T-helper 2 cell (primary cell): ENCODE measurements at regions not wholly inside any gene's neighbourhood (a gene's known extent, or its start where the extent isn't known, plus 50 kb on each side); places are given as distances from the start of the nearest gene placed in this dataset.

Experiments
- DNase-seq, 5 experiments: peaks; one replicate each; pipeline versions ENCODE4 v3.0.0 to v3.0.0-alpha.2; 2012 to 2022

DNA sequence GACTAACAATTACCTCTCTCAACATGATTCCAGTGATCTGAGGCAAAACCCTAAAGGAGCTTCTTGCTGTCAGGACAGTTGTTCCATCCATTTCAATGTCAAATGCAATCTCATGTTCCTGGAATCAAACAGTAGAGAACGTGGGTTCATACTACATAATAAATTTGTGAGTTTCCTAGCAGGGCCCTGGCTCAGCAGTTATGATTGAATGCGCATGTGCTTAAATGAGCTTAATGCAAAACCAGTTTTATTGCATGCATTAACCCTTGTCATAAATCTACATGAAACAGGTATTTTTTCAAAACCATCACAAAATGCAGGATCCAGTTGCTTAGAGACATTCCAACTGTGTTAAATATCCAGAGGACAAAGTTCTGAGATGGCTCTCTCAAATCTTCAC lies 225.4 kb upstream of the TMEM72 start:
- no peak for DNase-seq

DNA sequence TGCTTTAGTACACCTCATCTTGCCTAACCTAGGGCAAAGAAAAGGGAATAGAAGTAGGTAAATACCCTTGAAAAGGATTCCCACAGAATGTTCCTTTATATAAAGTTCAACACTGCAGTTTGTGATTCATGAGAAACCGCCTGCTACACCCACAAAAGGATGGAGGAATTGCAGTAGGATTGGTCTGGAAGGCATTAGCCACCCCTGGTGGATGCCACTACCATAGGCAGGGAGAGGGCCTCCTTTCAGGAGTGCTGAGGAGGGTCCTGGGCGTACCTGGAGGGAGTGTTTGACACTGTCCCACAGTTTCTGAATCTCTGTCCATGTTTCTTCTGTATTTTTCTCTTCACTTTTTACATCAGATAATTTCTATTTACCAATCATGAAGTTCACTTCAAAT lies 221.8 kb upstream of the TMEM72 start:
- no peak for DNase-seq

DNA sequence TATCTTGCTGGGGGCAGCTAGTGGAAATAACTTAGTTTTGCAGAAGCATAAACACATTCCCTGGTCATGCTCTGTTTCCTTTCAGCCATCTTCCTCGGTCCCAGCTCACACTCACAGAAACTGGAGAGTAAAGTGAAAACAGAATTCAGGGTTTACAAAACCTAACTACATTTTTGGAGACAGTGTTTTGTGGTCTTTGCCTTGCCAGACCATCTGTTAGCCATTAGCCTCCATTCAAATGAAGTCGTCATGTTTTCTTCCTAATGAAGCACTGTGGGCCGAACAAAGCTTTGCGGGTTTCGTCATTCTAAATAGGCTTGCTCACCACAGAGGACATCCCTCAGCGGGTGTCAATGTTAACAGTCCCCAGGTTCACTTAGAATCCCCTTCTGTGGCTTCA lies 214.6 kb upstream of the TMEM72 start:
- no peak for DNase-seq

- no peak for DNase-seq
These were observed 214.0 kb upstream of the TMEM72 start for GRCh38 chr10:44697116-44697515.

DNA sequence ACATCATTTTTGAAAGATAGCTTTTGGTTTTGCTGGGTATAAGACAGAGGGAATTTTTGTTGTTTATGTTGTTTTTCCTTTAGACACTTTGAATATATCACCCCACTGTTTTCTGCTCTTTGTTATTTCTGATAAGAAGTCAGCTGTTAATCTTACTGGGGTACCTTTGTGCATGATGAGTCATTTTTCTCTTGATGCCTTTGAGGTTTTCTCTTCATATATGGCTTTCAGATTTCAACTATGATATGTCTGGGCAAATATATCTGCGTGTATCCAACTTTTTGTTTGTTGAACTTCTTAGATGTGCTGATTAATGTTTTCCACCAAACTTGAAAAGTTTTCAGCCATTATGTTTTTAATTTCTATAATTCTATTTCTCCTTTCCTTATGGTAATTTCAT lies 208.6 kb upstream of the TMEM72 start:
- no peak for DNase-seq

DNA sequence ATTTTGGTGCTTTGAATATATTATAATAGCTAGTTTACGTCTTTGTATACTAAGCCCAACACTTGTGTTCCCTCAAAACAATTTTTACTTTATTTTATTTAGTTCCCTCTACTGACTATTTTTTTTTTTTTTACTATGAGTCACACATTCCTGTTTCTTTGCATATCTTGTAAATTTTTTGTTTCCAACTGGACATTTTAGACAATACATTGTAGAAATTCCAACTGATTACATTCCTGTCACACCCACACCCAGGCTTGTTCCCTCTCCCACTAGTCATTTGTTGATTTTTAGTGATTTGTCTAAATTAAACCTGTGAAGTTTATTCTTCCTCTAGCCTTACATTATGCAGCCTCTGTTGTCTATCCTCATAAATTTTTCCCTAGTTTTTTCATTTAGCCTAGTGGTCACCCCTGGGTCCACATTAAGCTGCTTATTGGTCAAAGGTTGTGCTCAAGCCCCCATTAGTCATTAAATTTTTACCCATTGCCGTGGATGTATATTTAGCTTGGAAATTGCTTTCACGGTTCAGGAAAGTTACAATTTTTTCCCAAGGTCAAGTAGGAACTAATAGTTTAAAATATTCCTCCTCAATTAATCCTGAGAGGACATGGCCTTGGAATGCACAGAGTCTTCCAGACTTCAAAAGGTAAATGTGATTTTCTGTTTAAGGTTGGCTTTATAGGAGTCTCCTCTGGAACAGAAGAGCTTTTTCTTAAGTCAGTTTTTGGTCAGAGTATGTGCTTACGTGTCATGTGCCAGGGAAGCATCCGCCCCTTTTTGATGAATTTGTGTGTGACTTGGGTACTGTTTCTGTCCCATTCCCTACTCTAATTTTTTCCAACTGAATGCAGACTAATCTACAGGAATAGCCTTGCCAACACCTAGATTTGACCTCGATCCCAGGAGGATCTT lies 207.6 kb upstream of the TMEM72 start:
- DNase-seq = no peak

DNA sequence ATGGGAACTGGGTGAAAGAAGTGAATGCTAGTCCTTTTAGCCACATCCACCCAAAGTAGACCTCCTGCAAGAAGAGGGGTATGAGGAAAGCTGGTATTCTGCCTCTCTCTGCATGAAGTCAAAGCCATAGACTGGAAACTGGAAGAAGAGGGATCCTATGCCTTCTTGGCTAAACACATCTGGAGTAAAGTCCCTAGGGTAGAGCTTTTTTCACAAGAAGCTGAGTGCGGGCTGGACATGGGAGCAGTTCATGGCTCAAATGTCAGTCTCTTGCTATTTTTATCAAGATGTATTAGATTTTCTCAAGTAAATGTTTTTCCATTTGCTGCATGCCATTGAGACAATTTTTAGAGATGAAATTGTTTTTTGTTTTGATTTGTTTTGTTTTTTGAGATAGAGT lies 206.5 kb upstream of the TMEM72 start:
- no peak for DNase-seq

DNA sequence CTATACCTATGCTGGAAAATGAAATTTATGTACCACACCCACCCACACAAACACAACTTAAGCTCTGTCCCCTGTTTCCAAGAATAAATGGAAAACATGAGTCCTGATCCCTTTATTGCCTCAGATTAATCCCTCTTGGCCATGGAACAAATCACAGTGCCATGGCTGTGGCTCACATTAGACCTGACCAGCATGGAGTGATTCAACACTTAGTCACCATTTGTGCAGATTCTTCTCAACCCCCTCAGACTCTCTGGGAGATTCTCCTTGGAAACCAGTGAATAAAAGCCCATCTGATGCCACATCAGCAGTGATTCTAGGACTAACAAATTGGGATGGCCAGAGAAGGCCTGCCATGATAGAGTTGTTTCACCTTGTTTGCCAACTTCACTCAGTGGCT lies 204.4 kb upstream of the TMEM72 start:
- DNase-seq = no peak

DNA sequence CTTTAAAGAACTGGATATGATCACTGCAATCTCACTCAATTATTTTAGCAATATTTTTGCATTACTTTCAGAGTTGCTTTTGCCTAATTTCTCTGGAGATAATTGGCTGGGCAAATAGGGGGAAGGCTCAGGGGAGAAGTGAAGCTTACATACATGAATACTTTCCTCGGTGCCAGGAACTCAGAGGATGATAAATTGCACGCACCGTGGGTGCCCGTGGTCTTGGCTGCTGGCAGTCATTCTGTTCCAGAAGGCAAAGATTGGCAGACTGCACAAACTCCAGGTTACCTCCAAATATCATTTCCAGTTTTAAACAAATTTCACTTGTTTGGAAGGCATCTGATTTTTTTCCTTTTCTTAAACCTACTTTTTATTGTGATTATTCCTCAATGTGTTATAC lies 197.8 kb upstream of the TMEM72 start:
- DNase-seq = no peak

- no peak for DNase-seq
These were observed 196.7 kb upstream of the TMEM72 start for GRCh38 chr10:44714451-44714850.

- DNase-seq = no peak
These were observed 196.0 kb upstream of the TMEM72 start for GRCh38 chr10:44715136-44715535.

DNA sequence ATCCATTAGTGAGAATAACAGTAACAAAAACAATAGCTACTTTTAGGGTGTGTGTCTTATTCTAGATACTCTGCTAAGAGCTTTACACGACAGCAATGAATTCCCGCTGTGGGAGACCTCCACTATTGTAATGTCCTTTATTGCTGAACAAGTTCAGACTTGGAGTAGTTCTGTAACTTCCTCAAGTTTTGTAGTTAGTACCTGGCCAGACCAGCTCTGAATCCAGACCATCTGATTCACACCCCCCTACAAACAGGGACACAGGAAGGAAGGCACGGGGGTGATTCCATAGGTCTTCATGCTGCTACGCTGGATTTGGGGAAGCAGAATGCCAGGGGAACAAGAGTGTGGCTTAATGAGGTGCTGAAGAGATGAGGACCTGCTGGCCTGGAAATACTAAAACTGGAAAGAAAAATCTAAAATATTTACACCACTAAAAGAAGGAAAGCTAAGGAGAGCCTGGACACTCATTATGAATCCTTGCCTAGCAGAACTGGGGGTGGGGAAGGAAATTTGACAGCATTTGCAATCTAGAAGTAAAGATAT lies 194.6 kb upstream of the TMEM72 start:
- no peak for DNase-seq

- DNase-seq = no peak
These were observed 188.1 kb upstream of the TMEM72 start for GRCh38 chr10:44723082-44723481.

GRCh38 chr10:44723619-44724325 lies 187.4 kb upstream of the TMEM72 start:
- no peak for DNase-seq

- peak in 1 of 5 experiments; percentile 79 for DNase-seq
These were observed 186.5 kb upstream of the TMEM72 start for GRCh38 chr10:44724415-44725174.

GRCh38 chr10:44725404-44725803 lies 185.7 kb upstream of the TMEM72 start:
- DNase-seq = no peak

DNA sequence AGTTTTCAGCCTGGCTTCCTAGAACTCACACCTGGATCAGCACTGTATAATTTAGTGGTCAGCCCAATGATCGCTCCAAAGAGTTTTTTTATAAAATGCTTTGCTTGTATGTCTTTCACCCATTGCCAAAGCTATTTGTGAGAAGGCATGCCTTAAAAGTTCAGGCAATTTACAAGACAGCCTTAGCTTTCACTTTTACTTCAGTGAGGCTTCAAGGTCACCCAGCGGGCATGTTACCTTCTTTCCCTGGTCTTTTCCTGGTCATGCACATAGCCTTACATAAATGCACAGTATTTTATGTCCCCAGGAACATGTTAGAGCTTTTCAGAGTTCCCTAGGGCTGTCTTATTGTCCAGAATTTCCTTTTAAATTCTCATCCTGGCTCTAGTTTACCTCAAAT lies 179.9 kb upstream of the TMEM72 start:
- no peak for DNase-seq

- DNase-seq = no peak
These were observed 177.3 kb upstream of the TMEM72 start for GRCh38 chr10:44733501-44734488.

GRCh38 chr10:44742248-44742647 lies 168.9 kb upstream of the TMEM72 start:
- no peak for DNase-seq

DNA sequence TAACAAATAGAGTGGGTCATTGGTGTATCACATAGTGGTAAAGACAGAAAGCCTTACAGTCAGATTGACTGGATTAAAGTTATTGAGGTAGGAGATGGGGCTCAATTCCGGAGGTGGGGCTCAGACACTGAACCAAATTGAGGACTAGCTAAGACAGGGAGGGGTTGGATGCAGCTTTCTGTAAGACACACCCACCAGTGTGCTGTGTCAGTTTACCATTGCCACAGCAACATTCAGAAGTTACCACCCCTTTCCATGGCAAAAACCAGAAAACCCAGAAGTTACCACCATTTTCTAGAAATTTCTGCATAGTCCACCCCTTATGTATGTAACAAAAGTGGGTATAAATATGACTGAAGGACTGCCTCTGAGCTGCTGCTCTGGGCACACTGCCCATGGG lies 167.6 kb upstream of the TMEM72 start:
- DNase-seq = no peak

DNA sequence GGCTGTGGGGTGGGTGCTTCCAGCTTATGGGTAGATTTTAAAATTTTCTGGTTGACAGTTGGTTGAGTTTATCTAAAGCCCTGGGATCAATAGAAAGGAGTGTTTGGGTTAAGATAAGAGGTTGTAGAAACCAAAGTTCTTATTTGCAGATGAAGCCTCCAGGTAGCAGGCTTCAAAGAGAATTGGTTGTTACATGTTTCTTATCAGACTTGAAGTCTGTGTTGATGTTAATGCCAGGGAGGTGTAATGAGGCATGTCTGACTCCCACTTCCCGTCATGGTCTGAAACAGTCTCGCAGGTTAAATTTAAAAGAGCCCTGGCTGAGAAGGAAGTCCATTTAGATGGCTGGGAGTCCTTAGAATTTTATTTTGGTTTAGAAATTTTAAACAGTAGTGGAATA lies 165.2 kb upstream of the TMEM72 start:
- no peak for DNase-seq
